ENCODE measurements at regions not wholly inside any gene's neighbourhood (a gene's known extent, or its start where the extent isn't known, plus 50 kb on each side); places are given as distances from the start of the nearest gene placed in this dataset.

GRCh38 chr2:2947406-2947805, 430.2 kb downstream of the EIPR1 start:
- TF ChIP-seq, protein P1, sequence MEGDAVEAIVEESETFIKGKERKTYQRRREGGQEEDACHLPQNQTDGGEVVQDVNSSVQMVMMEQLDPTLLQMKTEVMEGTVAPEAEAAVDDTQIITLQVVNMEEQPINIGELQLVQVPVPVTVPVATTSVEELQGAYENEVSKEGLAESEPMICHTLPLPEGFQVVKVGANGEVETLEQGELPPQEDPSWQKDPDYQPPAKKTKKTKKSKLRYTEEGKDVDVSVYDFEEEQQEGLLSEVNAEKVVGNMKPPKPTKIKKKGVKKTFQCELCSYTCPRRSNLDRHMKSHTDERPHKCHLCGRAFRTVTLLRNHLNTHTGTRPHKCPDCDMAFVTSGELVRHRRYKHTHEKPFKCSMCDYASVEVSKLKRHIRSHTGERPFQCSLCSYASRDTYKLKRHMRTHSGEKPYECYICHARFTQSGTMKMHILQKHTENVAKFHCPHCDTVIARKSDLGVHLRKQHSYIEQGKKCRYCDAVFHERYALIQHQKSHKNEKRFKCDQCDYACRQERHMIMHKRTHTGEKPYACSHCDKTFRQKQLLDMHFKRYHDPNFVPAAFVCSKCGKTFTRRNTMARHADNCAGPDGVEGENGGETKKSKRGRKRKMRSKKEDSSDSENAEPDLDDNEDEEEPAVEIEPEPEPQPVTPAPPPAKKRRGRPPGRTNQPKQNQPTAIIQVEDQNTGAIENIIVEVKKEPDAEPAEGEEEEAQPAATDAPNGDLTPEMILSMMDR (IDR thresholded peaks at IDR 0.05), result no peak
- TF ChIP-seq POLR2A (IDR thresholded peaks at IDR 0.05), result no peak

Data from thyroid gland (tissue), 4 donors.